IMR-90 (cell line): ENCODE measurements at regions not wholly inside any gene's neighbourhood (a gene's known extent, or its start where the extent isn't known, plus 50 kb on each side); places are given as distances from the start of the nearest gene placed in this dataset.
A peak's percentile ranks its signal among the peaks of the same experiment; 100 is the strongest.

ENCODE experiments used
- ATAC-seq: fragments of 200-7000 bp; cut with Tn5 transposase; 2 replicates; pipeline ENCODE4 v1.9.1; 2020; ENCODE audit warnings: low read depth, mild to moderate bottlenecking, moderate library complexity
- BruUV-seq: library from RNA; stranded (reverse); fragments of 400-500 nt; replicated peaks from 2 replicates; lab custom pipeline; 2021; lab: Mats Ljungman, UMichigan
- CTCF ChIA-PET: fragments of 300-600 bp; formaldehyde crosslinking; extraction: SDS; loops from one replicate; lab custom pipeline; 2021; ENCODE audit warnings: antibody characterized with exemption; lab: Yijun Ruan, JAX
- POLR2A ChIA-PET: fragments of 300-600 bp; sonication (Branson Sonifier 250); formaldehyde crosslinking; loops from one replicate; lab custom pipeline; 2022; ENCODE audit warnings: antibody characterized with exemption; ENCODE audit not compliant: unreplicated experiment; lab: Charles Lee
- DNase-seq: peaks from one replicate; pipeline ENCODE4 v3.0.0; 2013
- H2AFZ ChIP-seq: replicated peaks from 2 replicates; pipeline ENCODE3; 2013; ENCODE audit warnings: low read length, mild to moderate bottlenecking; ENCODE audit not compliant: poor library complexity
- H2AK5ac ChIP-seq: 2 replicates; pipeline ENCODE4 v1.6.1; 2013; ENCODE audit warnings: low read depth, low read length, inconsistent platforms
- H2AK9ac ChIP-seq: replicated peaks from 2 replicates; pipeline ENCODE3; 2013; ENCODE audit warnings: mild to moderate bottlenecking, low read depth, low read length, moderate library complexity; ENCODE audit not compliant: poor library complexity
- H2BK120ac ChIP-seq: 2 replicates; pipeline ENCODE4 v1.6.1; 2013; ENCODE audit warnings: low read depth, low read length, inconsistent platforms
- H2BK15ac ChIP-seq: 3 replicates; pipeline ENCODE4 v1.6.1; 2013; ENCODE audit warnings: low read depth, low read length, inconsistent platforms
- H2BK20ac ChIP-seq: 2 replicates; pipeline ENCODE4 v1.6.1; 2013; ENCODE audit warnings: low read depth, mild to moderate bottlenecking, inconsistent platforms, low read length, moderate library complexity
- H2BK5ac ChIP-seq: 2 replicates; pipeline ENCODE4 v1.6.1; 2013; ENCODE audit warnings: mild to moderate bottlenecking, low read depth, low read length, inconsistent platforms; ENCODE audit not compliant: poor library complexity, severe bottlenecking
- H3K14ac ChIP-seq: replicated peaks from 2 replicates; pipeline ENCODE4 v1.6.1; 2013; ENCODE audit warnings: low read depth, low read length, inconsistent platforms
- H3K18ac ChIP-seq: 2 replicates; pipeline ENCODE4 v1.6.1; 2013; ENCODE audit warnings: low read depth, low read length, control low read depth
- H3K23ac ChIP-seq: 2 replicates; pipeline ENCODE4 v1.6.1; 2013; ENCODE audit warnings: low read depth, low read length, inconsistent platforms
- H3K27ac ChIP-seq: 2 replicates; pipeline ENCODE4 v1.5.1; 2013; ENCODE audit warnings: mild to moderate bottlenecking, control low read depth, low read length; ENCODE audit not compliant: insufficient read depth
- H3K27me3 ChIP-seq: 2 replicates; pipeline ENCODE4 v1.6.1; 2013; ENCODE audit warnings: low read length; ENCODE audit not compliant: control insufficient read depth, insufficient read depth
- H3K36me3 ChIP-seq: 2 replicates; pipeline ENCODE4 v1.6.1; 2013; ENCODE audit warnings: low read length, mixed read lengths; ENCODE audit not compliant: control insufficient read depth, insufficient read depth
- H3K4ac ChIP-seq: 2 replicates; pipeline ENCODE4 v1.6.1; 2013; ENCODE audit warnings: low read depth, low read length, inconsistent platforms
- H3K4me1 ChIP-seq: 2 replicates; pipeline ENCODE4 v1.6.1; 2013; ENCODE audit warnings: low read length, mixed read lengths; ENCODE audit not compliant: control insufficient read depth, insufficient read depth
- H3K4me2 ChIP-seq: 2 replicates; pipeline ENCODE4 v1.6.1; 2013; ENCODE audit warnings: low read depth, mild to moderate bottlenecking, control low read depth, low read length, moderate library complexity
- H3K4me3 ChIP-seq: 2 replicates; pipeline ENCODE4 v1.5.1; 2013; ENCODE audit warnings: low read depth, mild to moderate bottlenecking, control low read depth, low read length, moderate library complexity; ENCODE audit not compliant: insufficient read depth
- H3K56ac ChIP-seq: 2 replicates; pipeline ENCODE4 v1.6.1; 2013; ENCODE audit warnings: low read length, inconsistent platforms; ENCODE audit not compliant: insufficient read depth; ENCODE audit errors: extremely low read depth
- H3K79me1 ChIP-seq, 2 experiments: 2 replicates each; pipeline ENCODE4 v1.6.1; 2013; ENCODE audit warnings: low read length in 2 of 2, inconsistent platforms in 1 of 2, low read depth in 1 of 2
- H3K9ac ChIP-seq: 2 replicates; pipeline ENCODE4 v1.6.1; 2013; ENCODE audit warnings: low read depth, low read length, control low read depth
- H3K9me1 ChIP-seq: 2 replicates; pipeline ENCODE4 v1.6.1; 2013; ENCODE audit warnings: low read length, inconsistent platforms; ENCODE audit not compliant: insufficient read depth
- H3K9me3 ChIP-seq: 2 replicates; pipeline ENCODE4 v1.6.1; 2013; ENCODE audit warnings: low read length; ENCODE audit not compliant: control insufficient read depth, insufficient read depth
- H4K20me1 ChIP-seq: 2 replicates; pipeline ENCODE4 v1.6.1; 2013; ENCODE audit warnings: low read length, inconsistent platforms; ENCODE audit not compliant: insufficient read depth
- H4K5ac ChIP-seq: 2 replicates; pipeline ENCODE4 v1.6.1; 2013; ENCODE audit warnings: mild to moderate bottlenecking, low read depth, low read length, control low read depth
- H4K8ac ChIP-seq, 2 experiments: 2 replicates each; pipeline ENCODE4 v1.6.1; 2013; ENCODE audit warnings: low read depth in 2 of 2, low read length in 2 of 2, control low read depth in 1 of 2, inconsistent platforms in 1 of 2
- H4K91ac ChIP-seq: 2 replicates; pipeline ENCODE4 v1.6.1; 2013; ENCODE audit warnings: low read depth, low read length, inconsistent platforms; ENCODE audit not compliant: insufficient read depth
- CHD1 ChIP-seq: IDR thresholded peaks from 2 replicates; pipeline ENCODE4 v1.6.1; 2012; ENCODE audit warnings: low read depth, low read length, improper control_type of control experiment
- ELK1 ChIP-seq: fragments of 150-350 bp; IDR thresholded peaks from 2 replicates; pipeline ENCODE4 v1.6.1; 2016; ENCODE audit warnings: low read depth, mild to moderate bottlenecking, low read length, moderate library complexity, borderline replicate concordance
- USF2 ChIP-seq: fragments of 150-350 bp; IDR thresholded peaks from 2 replicates; pipeline ENCODE4 v1.6.1; 2017; ENCODE audit warnings: mild to moderate bottlenecking, antibody characterized with exemption, low read length, low read depth
- dilution Hi-C: fragments of 300-500 bp; cut with HindIII; formaldehyde crosslinking; loops from one replicate; pipeline ENCODE4 v1.14.3; 2018; ENCODE audit warnings: low sequenced_read_pairs; ENCODE audit not compliant: unreplicated experiment
- in situ Hi-C: fragments of 300-500 bp; cut with MboI; formaldehyde crosslinking; loops from 3 replicates; pipeline ENCODE4 v1.14.3; 2019; ENCODE audit warnings: low sequenced_read_pairs, inconsistent platforms, mixed read lengths
- intact Hi-C: fragments of 100-400 bp; cut with micrococcal nuclease; formaldehyde crosslinking; loops from 2 replicates; pipeline ENCODE4 v1.10.0; 2022

GRCh38 chr21:27511233-27511632 is 544.3 kb upstream of the ADAMTS5 start:
- Histone ChIP-seq H3K56ac (no peak overlapping the region), H3K4ac (peak overlapping the region; percentile 36; the same call in 1 of the 2 replicates), H3K27ac (no peak overlapping the region), H2AK5ac (no peak overlapping the region), H3K4me2 (no peak overlapping the region), H3K9ac (no peak overlapping the region), H2BK15ac (no peak overlapping the region), H3K4me3 (no peak overlapping the region), H2BK20ac (peak overlapping the region; percentile 69), H4K5ac (peak overlapping the region; percentile 79), H3K27me3 (no peaks in the 10 kb centered on the region), H4K8ac (no peak overlapping the region), H3K79me1 (no peaks in the 10 kb centered on the region), H3K23ac (no peak overlapping the region), H3K9me3 (no peaks in the 10 kb centered on the region), H3K14ac (no peak overlapping the region), H3K18ac (peak overlapping the region; percentile 79; the same call in 1 of the 2 replicates), H4K20me1 (no peaks in the 10 kb centered on the region), H3K4me1 (no peaks in the 10 kb centered on the region; the same call in 1 of the 2 replicates), H3K9me1 (no peaks in the 10 kb centered on the region; the same call in 1 of the 2 replicates), H2AK9ac (no peak overlapping the region), H2BK5ac (no peak overlapping the region), H3K36me3 (no peaks in the 10 kb centered on the region), H4K91ac (peak overlapping the region; percentile 52; the same call in 1 of the 2 replicates), H2AFZ (no peak overlapping the region), H2BK120ac (peak overlapping the region; percentile 70)
- no TSS peak for BruUV-seq
- DNase-seq (no peak), ATAC-seq (no peak)
- ChIA-PET POLR2A (no interaction called here), CTCF (no interaction called here)
- TF ChIP-seq ELK1 = no peak
- TF ChIP-seq CHD1 = no peak
- TF ChIP-seq USF2 = no peak
- dilution Hi-C loops (no loop called here), in situ Hi-C loops (no loop called here), intact Hi-C loops (no loop called here)
